ENCODE measurements at regions not wholly inside any gene's neighbourhood (a gene's known extent, or its start where the extent isn't known, plus 50 kb on each side); places are given as distances from the start of the nearest gene placed in this dataset.

GRCh38 chr5:112491257-112491656 is 72.2 kb upstream of the EPB41L4A start:
- TF ChIP-seq POLR2A (IDR thresholded peaks at IDR 0.05) (no peak), CTCF (IDR thresholded peaks at IDR 0.05) (peak in 1 of 5 experiments; percentile 10)

Measured in tibial nerve (tissue), 3 donors.